SK-N-SH treated with all-trans-retinoic acid at 6 μM for 48 hours (cell line): ENCODE measurements at regions not wholly inside any gene's neighbourhood (a gene's known extent, or its start where the extent isn't known, plus 50 kb on each side); places are given as distances from the start of the nearest gene placed in this dataset.
"Not testable (repeated sequence)": the region's sequence is repeated elsewhere in the genome, so short reads cannot be mapped to it uniquely, and the experiment has no call there.

ENCODE experiments used
- ATAC-seq: fragments of 200-7000 bp; cut with Tn5 transposase; 3 replicates; pipeline ENCODE4 v1.9.1; 2020; ENCODE audit warnings: mild to moderate bottlenecking, moderate library complexity
- BACH2 ChIP-seq: fragments of 250-450 bp; sonication (Bioruptor Pico); IDR thresholded peaks from 2 replicates; pipeline ENCODE4 v1.9.0; 2021; ENCODE audit warnings: mild to moderate bottlenecking, borderline replicate concordance
- CREB5 ChIP-seq: fragments of 250-450 bp; sonication (Bioruptor Pico); IDR thresholded peaks from 2 replicates; pipeline ENCODE4 v1.5.1; 2020; ENCODE audit warnings: low read depth, mild to moderate bottlenecking, moderate library complexity
- CSDC2 ChIP-seq: fragments of 250-450 bp; sonication (Bioruptor Pico); IDR thresholded peaks from 2 replicates; pipeline ENCODE4 v1.5.0; 2020; ENCODE audit warnings: mild to moderate bottlenecking, moderate library complexity
- ISL1 ChIP-seq: fragments of 250-450 bp; sonication (Bioruptor Pico); IDR thresholded peaks from 2 replicates; pipeline ENCODE4 v2.1.2; 2022; ENCODE audit warnings: mild to moderate bottlenecking, moderate library complexity
- PATZ1 ChIP-seq: fragments of 250-450 bp; sonication (Bioruptor Pico); IDR thresholded peaks from 2 replicates; pipeline ENCODE4 v1.8.0; 2020; ENCODE audit warnings: mild to moderate bottlenecking, moderate library complexity, borderline replicate concordance
- POU6F1 ChIP-seq: fragments of 250-450 bp; sonication (Bioruptor Pico); IDR thresholded peaks from 2 replicates; pipeline ENCODE4 v1.8.0; 2021; ENCODE audit warnings: low read depth, mild to moderate bottlenecking, moderate library complexity, borderline replicate concordance
- PPARA ChIP-seq: fragments of 250-450 bp; sonication (Bioruptor Pico); IDR thresholded peaks from 2 replicates; pipeline ENCODE4 v1.5.0; 2020; ENCODE audit warnings: mild to moderate bottlenecking, borderline replicate concordance
- RARB ChIP-seq: fragments of 250-450 bp; sonication (Bioruptor Pico); IDR thresholded peaks from 2 replicates; pipeline ENCODE4 v1.8.0; 2021; ENCODE audit warnings: mild to moderate bottlenecking, moderate library complexity
- SNAI2 ChIP-seq: fragments of 250-450 bp; sonication (Bioruptor Pico); IDR thresholded peaks from 2 replicates; pipeline ENCODE4 v1.5.0; 2020; ENCODE audit warnings: mild to moderate bottlenecking, moderate library complexity
- TCF4 ChIP-seq: fragments of 250-450 bp; sonication (Bioruptor Pico); IDR thresholded peaks from 2 replicates; pipeline ENCODE4 v1.8.0; 2021; ENCODE audit warnings: mild to moderate bottlenecking, moderate library complexity, borderline replicate concordance
- TOX ChIP-seq: fragments of 250-450 bp; sonication (Bioruptor Pico); IDR thresholded peaks from 2 replicates; pipeline ENCODE4 v1.8.0; 2021; ENCODE audit warnings: mild to moderate bottlenecking, moderate library complexity, borderline replicate concordance
- TSHZ2 ChIP-seq: fragments of 250-450 bp; sonication (Bioruptor Pico); IDR thresholded peaks from 2 replicates; pipeline ENCODE4 v1.5.0; 2020; ENCODE audit warnings: mild to moderate bottlenecking, moderate library complexity
- ZC3H10 ChIP-seq: fragments of 250-450 bp; sonication (Bioruptor Pico); IDR thresholded peaks from 2 replicates; pipeline ENCODE4 v1.5.1; 2021; ENCODE audit warnings: mild to moderate bottlenecking, moderate library complexity
- ZFP3 ChIP-seq: fragments of 250-450 bp; sonication (Bioruptor Pico); IDR thresholded peaks from 2 replicates; pipeline ENCODE4 v1.5.0; 2020; ENCODE audit warnings: mild to moderate bottlenecking, moderate library complexity
- ZFP30 ChIP-seq: fragments of 450-650 bp; formaldehyde crosslinking; IDR thresholded peaks from 2 replicates; pipeline ENCODE4 v1.5.0; 2022; ENCODE audit warnings: mild to moderate bottlenecking, moderate library complexity
- ZNF565 ChIP-seq: fragments of 450-650 bp; formaldehyde crosslinking; conservative IDR thresholded peaks from 2 replicates; pipeline ENCODE4 v1.5.0; 2020; ENCODE audit warnings: low read depth, mild to moderate bottlenecking, moderate library complexity
- ZNF70 ChIP-seq: fragments of 450-650 bp; formaldehyde crosslinking; IDR thresholded peaks from 2 replicates; pipeline ENCODE4 v1.5.0; 2020; ENCODE audit warnings: mild to moderate bottlenecking, moderate library complexity
- ZNF8 ChIP-seq: fragments of 450-650 bp; formaldehyde crosslinking; IDR thresholded peaks from 2 replicates; pipeline ENCODE4 v1.5.0; 2020; ENCODE audit warnings: mild to moderate bottlenecking, moderate library complexity

GRCh38 chr6:67935976-67936477 lies 699.1 kb upstream of the ADGRB3 start (continued):
- TF ChIP-seq TSHZ2 (no peak), ZFP3 (CRISPR knock-in tag) (no peak), TOX (no peak), PPARA (CRISPR knock-in tag) (no peak), ZFP30 (no peak), ZNF8 (CRISPR knock-in tag) (no peak)

GRCh38 chr6:67933278-67933677 lies 701.8 kb upstream of the ADGRB3 start:
- no peak for ATAC-seq
- TF ChIP-seq TCF4 (CRISPR knock-in tag) = no peak
- TF ChIP-seq ISL1 (CRISPR knock-in tag) = no peak
- no peak for TF ChIP-seq PATZ1
- no peak for TF ChIP-seq PPARA (CRISPR knock-in tag)
- TF ChIP-seq ZFP30 = no peak
- TF ChIP-seq ZNF565 (CRISPR knock-in tag) = no peak
- TF ChIP-seq SNAI2 (CRISPR knock-in tag) = no peak
- TF ChIP-seq ZC3H10 (CRISPR knock-in tag) = no peak
- TF ChIP-seq ZNF8 (CRISPR knock-in tag) = no peak
- TF ChIP-seq ZNF70 (CRISPR knock-in tag) = no peak
- TF ChIP-seq TSHZ2 = no peak
- TF ChIP-seq CSDC2 (CRISPR knock-in tag) = no peak
- no peak for TF ChIP-seq CREB5 (CRISPR knock-in tag)
- TF ChIP-seq ZFP3 (CRISPR knock-in tag) = no peak
- no peak for TF ChIP-seq POU6F1 (CRISPR knock-in tag)
- TF ChIP-seq BACH2 (CRISPR knock-in tag) = no peak
- TF ChIP-seq RARB (CRISPR knock-in tag) = no peak

GRCh38 chr6:67922588-67922987 lies 712.5 kb upstream of the ADGRB3 start:
- not testable (repeated sequence) for ATAC-seq

- not testable (repeated sequence) for ATAC-seq
Measured at GRCh38 chr6:67920040-67920439, 715.0 kb upstream of the ADGRB3 start.
